ENCODE measurements at regions not wholly inside any gene's neighbourhood (a gene's known extent, or its start where the extent isn't known, plus 50 kb on each side); places are given as distances from the start of the nearest gene placed in this dataset.

DNA sequence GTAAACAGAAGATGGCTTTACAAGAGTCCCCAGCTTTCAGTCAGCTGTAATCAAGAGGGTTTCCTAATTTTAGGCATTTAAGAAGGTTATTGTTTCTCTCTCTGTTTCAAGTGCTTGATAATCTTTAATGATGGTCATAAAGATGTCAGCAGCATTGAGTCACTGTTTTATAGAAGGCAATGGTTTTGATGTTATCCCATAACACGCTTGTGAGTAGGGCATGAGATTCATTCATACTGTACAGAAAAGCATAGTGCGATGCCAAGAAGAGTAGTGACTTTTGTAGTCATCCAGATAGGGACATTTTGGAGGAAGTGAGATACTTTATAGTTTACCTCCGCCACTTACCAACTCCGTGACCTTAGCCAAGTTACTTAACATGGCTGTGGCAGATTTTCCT is 364.2 kb upstream of the SLC10A2 start:
- TF ChIP-seq, protein P1, sequence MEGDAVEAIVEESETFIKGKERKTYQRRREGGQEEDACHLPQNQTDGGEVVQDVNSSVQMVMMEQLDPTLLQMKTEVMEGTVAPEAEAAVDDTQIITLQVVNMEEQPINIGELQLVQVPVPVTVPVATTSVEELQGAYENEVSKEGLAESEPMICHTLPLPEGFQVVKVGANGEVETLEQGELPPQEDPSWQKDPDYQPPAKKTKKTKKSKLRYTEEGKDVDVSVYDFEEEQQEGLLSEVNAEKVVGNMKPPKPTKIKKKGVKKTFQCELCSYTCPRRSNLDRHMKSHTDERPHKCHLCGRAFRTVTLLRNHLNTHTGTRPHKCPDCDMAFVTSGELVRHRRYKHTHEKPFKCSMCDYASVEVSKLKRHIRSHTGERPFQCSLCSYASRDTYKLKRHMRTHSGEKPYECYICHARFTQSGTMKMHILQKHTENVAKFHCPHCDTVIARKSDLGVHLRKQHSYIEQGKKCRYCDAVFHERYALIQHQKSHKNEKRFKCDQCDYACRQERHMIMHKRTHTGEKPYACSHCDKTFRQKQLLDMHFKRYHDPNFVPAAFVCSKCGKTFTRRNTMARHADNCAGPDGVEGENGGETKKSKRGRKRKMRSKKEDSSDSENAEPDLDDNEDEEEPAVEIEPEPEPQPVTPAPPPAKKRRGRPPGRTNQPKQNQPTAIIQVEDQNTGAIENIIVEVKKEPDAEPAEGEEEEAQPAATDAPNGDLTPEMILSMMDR (IDR thresholded peaks at IDR 0.05): no peak
- no peak for TF ChIP-seq POLR2A (IDR thresholded peaks at IDR 0.05)

Measured in right lobe of liver (tissue), 4 donors.